ENCODE measurements at regions not wholly inside any gene's neighbourhood (a gene's known extent, or its start where the extent isn't known, plus 50 kb on each side); places are given as distances from the start of the nearest gene placed in this dataset.

- Histone ChIP-seq H3K56ac (ENCODE audit: extremely low read depth, insufficient read depth, low read length) (no peak overlapping the region), H4K8ac (ENCODE audit: low read depth in 2 of 2, low read length in 2 of 2) (no peak overlapping the region), H3K4me3 (ENCODE audit: insufficient read depth, low read depth, low read length) (no peak overlapping the region), H3K27me3 (ENCODE audit: control insufficient read depth, insufficient read depth, low read length) (no peaks in the 10 kb centered on the region), H2AK9ac (replicated peaks; ENCODE audit: low read depth, low read length, poor library complexity) (no peak overlapping the region), H3K4ac (ENCODE audit: low read depth, low read length) (no peak overlapping the region), H2BK5ac (ENCODE audit: low read depth, low read length, poor library complexity, severe bottlenecking) (no peak overlapping the region), H3K14ac (replicated peaks; ENCODE audit: low read depth, low read length) (no peak overlapping the region), H3K9me3 (ENCODE audit: control insufficient read depth, insufficient read depth, low read length) (no peaks in the 10 kb centered on the region), H2BK15ac (ENCODE audit: low read depth, low read length) (no peak overlapping the region), H4K5ac (ENCODE audit: low read depth, low read length) (no peak overlapping the region), H4K91ac (ENCODE audit: insufficient read depth, low read depth, low read length) (no peak overlapping the region), H3K79me1 (ENCODE audit: low read depth in 1 of 2, low read length in 2 of 2) (no peaks in the 10 kb centered on the region), H2BK20ac (ENCODE audit: low read depth, low read length) (no peak overlapping the region), H3K36me3 (ENCODE audit: control insufficient read depth, insufficient read depth, low read length) (no peaks in the 10 kb centered on the region), H3K27ac (ENCODE audit: insufficient read depth, low read length) (no peak overlapping the region), H3K23ac (ENCODE audit: low read depth, low read length) (no peak overlapping the region), H3K9ac (ENCODE audit: low read depth, low read length) (no peak overlapping the region), H2AFZ (replicated peaks; ENCODE audit: low read length, poor library complexity) (no peak overlapping the region), H3K18ac (ENCODE audit: low read depth, low read length) (no peak overlapping the region), H3K4me2 (ENCODE audit: low read depth, low read length) (no peak overlapping the region), H3K9me1 (ENCODE audit: insufficient read depth, low read length) (no peaks in the 10 kb centered on the region), H4K20me1 (ENCODE audit: insufficient read depth, low read length) (no peaks in the 10 kb centered on the region), H3K4me1 (ENCODE audit: control insufficient read depth, insufficient read depth, low read length) (peaks cover 3% of the 10 kb centered on the region; the same call in 1 of the 2 replicates), H2BK120ac (ENCODE audit: low read depth, low read length) (0 out of 2 replicates have a peak overlapping the region, but pooled peaks have one; percentile 10), H2AK5ac (ENCODE audit: low read depth, low read length) (no peak overlapping the region)
- ATAC-seq (ENCODE audit: low read depth) (no peak), DNase-seq (no peak)
- ChIA-PET CTCF (no interaction called here), POLR2A (ENCODE audit: unreplicated experiment) (no interaction called here)
- in situ Hi-C loops (cut with MboI; ENCODE audit: low sequenced_read_pairs): loop anchor here (10.0 kb wide), 1 partner anchor 119 kb away; no protein-coding TSS in a partner anchor
- BruUV-seq (replicated peaks): no TSS peak
- dilution Hi-C loops (cut with HindIII; ENCODE audit: low sequenced_read_pairs, unreplicated experiment): no loop called here
- intact Hi-C loops (cut with micrococcal nuclease): no loop called here
- no CpG with 5 or more reads among the region's 5 CpGs for WGBS, 2 experiments (ENCODE audit: extremely low coverage in 2 of 2, insufficient read length in 1 of 2)
- TF ChIP-seq POLR2A (IDR thresholded peaks at IDR 0.05; ENCODE audit: low read depth, low read length) (no peak), MXI1 (IDR thresholded peaks at IDR 0.05; ENCODE audit: borderline replicate concordance, low read depth, low read length) (no peak), CTCF (conservative IDR thresholded peaks at IDR 0.05; ENCODE audit: low read depth, low read length) (no peak), MAFK (IDR thresholded peaks at IDR 0.05; ENCODE audit: low read depth, low read length) (no peak), CEBPB (IDR thresholded peaks at IDR 0.05; ENCODE audit: low read depth, low read length) (no peak), BHLHE40 (IDR thresholded peaks at IDR 0.05; ENCODE audit: low read depth, low read length) (no peak), USF2 (IDR thresholded peaks at IDR 0.05; ENCODE audit: low read depth, low read length) (no peak), MAZ (IDR thresholded peaks at IDR 0.05; ENCODE audit: borderline replicate concordance, low read depth, low read length) (no peak), SMC3 (IDR thresholded peaks at IDR 0.05; ENCODE audit: low read depth, low read length) (no peak), ELK1 (IDR thresholded peaks at IDR 0.05; ENCODE audit: borderline replicate concordance, low read depth, low read length) (no peak), FOS (IDR thresholded peaks at IDR 0.05; ENCODE audit: low read depth, low read length) (no peak)
Observed at GRCh38 chr3:67094167-67094566, 96.1 kb downstream of the KBTBD8 start.
